ENCODE measurements at regions not wholly inside any gene's neighbourhood (a gene's known extent, or its start where the extent isn't known, plus 50 kb on each side); places are given as distances from the start of the nearest gene placed in this dataset.
A peak's percentile ranks its signal among the peaks of the same experiment; 100 is the strongest.

DNA sequence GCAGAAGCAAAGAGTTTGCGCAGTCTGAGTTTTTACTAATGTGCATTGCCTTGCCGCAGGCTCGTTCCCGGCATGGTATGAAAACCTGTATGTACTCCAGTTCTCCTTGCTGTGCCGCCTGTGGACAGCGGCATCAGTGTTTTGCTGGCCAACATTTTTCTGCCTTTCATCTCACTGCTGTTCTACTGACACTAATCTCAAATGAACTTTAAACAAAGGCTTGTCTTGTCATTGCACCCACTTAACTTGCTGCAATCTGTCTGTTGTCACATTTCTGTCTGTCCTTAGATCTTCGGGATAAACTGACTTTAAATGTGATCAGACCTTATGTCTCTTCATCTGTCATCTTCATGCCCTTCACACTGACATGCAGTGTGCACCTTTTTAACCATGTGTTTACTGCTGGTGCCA is 71.7 kb upstream of the ZNRF2 start:
- no peak for DNase-seq

DNA sequence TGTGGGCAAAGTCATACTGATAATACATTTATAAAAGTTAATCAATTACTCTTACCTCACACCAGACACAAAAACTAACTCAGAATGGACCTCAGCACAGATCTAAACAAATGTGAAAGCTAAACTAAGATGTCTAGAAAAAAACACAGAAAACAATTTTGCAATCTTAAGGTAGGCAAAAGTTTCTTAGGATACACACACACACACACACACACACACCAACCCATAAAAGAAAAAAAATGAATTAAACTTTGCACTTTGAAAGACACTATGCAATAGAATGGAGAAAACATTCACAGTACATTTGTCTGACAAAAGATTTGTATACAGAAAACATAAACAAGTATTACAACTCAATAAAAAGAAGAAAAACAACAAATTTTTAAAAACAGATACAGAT is 70.8 kb upstream of the ZNRF2 start:
- DNase-seq: no peak

DNA sequence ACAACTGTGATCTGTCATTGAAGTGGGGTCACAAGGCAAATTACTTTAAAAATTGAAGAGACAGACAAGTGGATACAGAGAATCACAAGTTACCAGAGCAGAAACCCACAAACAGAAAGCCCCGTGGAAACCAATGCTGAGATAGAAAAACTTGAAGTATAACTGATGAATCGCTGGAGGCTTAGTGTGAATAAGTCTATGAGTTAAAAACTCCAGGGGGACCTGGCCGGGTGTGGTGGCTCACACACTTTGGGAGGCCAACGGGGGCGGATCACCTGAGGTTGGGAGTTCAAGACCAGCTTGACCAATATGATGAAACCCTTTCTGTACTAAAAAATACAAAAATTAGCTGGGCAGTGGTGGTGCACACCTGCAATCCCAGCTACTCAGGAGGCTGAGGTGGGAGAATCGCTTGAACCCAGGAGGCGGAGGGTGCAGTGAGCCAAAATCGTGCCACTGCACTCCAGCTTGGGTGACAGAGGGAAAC is 69.7 kb upstream of the ZNRF2 start:
- DNase-seq: no peak

DNA sequence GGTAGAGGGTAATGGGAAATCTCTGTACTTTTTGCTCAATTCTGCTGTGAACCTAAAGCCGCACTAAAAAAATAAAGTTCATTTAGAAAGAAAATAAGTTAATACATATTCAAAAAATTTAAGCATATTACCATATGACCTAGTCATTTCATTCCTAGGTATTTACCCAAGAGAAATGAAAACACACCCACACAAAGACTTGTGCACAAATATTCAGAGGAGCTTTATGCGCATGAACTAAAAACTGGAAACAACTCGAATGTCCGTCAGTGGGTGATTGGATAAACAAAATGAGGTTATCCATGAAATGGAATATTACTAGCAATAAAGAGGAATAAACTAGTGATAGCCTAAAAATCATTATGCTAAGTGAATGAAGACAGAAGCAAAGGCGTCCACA is 62.6 kb upstream of the ZNRF2 start:
- DNase-seq: no peak

GRCh38 chr7:30222515-30223215 is 61.7 kb upstream of the ZNRF2 start:
- DNase-seq: peak; percentile 13

DNA sequence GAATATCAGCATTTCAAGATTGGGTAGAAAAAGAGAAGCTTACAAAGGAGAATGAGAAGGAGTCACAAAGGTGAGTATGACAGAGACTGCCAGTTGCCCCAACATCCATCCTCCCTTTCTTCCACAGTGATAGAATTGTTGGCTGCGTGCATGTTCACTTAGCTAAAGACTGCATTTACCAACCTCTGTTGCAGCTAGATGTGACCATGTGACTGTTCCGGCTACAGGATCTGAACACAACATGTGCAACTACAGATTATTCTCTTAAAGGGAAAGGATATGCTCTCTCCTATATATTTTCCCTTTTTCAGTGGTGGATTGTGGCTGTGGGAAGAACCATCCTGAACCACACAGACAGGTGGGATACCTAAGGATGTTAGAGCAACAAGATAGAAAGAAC is 60.5 kb upstream of the ZNRF2 start:
- no peak for DNase-seq

- DNase-seq: peak; percentile 5
These were observed 59.8 kb upstream of the ZNRF2 start for GRCh38 chr7:30224511-30225062.

- peak; percentile 43 for DNase-seq
These were observed 58.4 kb upstream of the ZNRF2 start for GRCh38 chr7:30225863-30226613.

GRCh38 chr7:30226614-30227268 is 57.7 kb upstream of the ZNRF2 start:
- no peak for DNase-seq

DNA sequence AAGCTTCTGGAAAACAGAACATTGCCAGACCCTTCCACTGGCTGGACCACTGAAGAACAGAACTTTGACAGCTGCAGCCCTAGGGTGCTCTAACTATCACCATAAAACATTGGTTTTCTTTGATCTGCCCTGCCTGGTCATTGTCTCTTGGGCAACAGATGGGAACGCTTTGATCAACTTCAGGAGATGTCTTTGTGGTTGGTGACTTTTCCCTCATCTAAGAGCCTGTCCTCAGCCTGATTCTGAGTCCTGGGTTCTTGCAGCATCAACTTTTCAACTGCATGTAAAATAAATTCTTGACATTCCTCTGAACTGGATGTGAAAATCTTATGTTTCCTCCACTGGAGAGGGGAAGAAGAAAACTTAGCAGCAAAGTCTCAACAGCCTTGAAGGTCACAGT is 53.1 kb upstream of the ZNRF2 start:
- DNase-seq: no peak

DNA sequence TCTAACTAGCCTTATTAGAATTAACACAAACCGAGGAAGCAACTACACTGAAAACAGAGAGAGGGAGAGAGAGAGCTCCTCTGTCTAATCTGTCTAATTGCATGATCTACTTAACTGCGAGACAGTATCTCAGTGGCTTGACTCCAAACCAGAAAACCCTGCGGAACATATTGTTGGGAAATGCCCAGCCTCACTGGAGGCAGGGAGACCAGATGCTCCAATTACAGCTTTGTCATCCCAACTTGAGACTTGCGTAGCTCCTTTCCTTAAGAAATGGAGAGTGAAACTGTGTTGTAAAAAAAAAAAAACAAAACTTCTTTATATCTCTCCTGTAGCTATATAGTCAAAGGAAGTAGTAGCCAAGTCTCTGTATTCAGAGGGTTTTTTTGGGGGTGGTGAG is 52.0 kb upstream of the ZNRF2 start:
- DNase-seq: no peak
